CD4-positive, alpha-beta T cell (primary cell): ENCODE measurements at regions not wholly inside any gene's neighbourhood (a gene's known extent, or its start where the extent isn't known, plus 50 kb on each side); places are given as distances from the start of the nearest gene placed in this dataset.
A peak's percentile ranks its signal among the peaks of the same experiment; 100 is the strongest.

Source experiments
- ATAC-seq: fragments of 200-7000 bp; cut with Tn5 transposase; one replicate; pipeline ENCODE4 v1.10.0; 2022; ENCODE audit warnings: mild to moderate bottlenecking; ENCODE audit not compliant: poor library complexity
- CTCF ChIA-PET: fragments of 350-600 bp; sonication (Branson Sonifier 250); formaldehyde crosslinking; loops from one replicate; lab custom pipeline; 2021; ENCODE audit warnings: antibody characterized with exemption, inconsistent platforms; lab: Charles Lee
- POLR2A ChIA-PET: fragments of 350-600 bp; sonication (Branson Sonifier 250); formaldehyde crosslinking; loops from one replicate; lab custom pipeline; 2021; ENCODE audit warnings: antibody characterized with exemption, inconsistent platforms; lab: Charles Lee
- DNase-seq, 14 experiments: peaks; one replicate each; pipeline ENCODE4 v3.0.0-alpha.2; 2013 to 2020; ENCODE audit warnings: mixed read lengths in 2 of 14
- H3K27ac ChIP-seq, 2 donors: one replicate each; pipeline versions ENCODE4 v1.5.1 to v1.7.0; 2013; ENCODE audit warnings: low read length in 2 of 2, low read depth in 1 of 2, mild to moderate bottlenecking in 1 of 2
- H3K27me3 ChIP-seq, 2 experiments: 1 replicate in 1 of 2; 2 replicates in 1 of 2; pipeline versions ENCODE4 v1.6.1 to v1.7.0; 2013; ENCODE audit warnings: low read length in 2 of 2, control low read depth in 1 of 2, mild to moderate bottlenecking in 1 of 2, moderate library complexity in 1 of 2; ENCODE audit not compliant: insufficient read depth in 2 of 2, control insufficient read depth in 1 of 2
- H3K36me3 ChIP-seq: one replicate; pipeline ENCODE4 v1.6.1; 2013; ENCODE audit warnings: low read length, control low read depth; ENCODE audit not compliant: insufficient read depth
- H3K4me1 ChIP-seq: one replicate; pipeline ENCODE4 v1.6.1; 2013; ENCODE audit warnings: low read length, control low read depth; ENCODE audit not compliant: insufficient read depth
- H3K4me3 ChIP-seq: one replicate; pipeline ENCODE4 v1.5.1; 2013; ENCODE audit warnings: mild to moderate bottlenecking, low read length, moderate library complexity
- H3K9me3 ChIP-seq, 2 experiments: 1 replicate in 1 of 2; 2 replicates in 1 of 2; pipeline versions ENCODE4 v1.6.1 to v1.7.0; 2013; ENCODE audit warnings: low read length in 2 of 2, mild to moderate bottlenecking in 2 of 2, control low read depth in 1 of 2, moderate library complexity in 1 of 2; ENCODE audit not compliant: control insufficient read depth in 1 of 2, insufficient read depth in 1 of 2
- H3K27ac Mint-ChIP-seq: one replicate; pipeline ENCODE4 v1.8.0; 2020; ENCODE audit warnings: mixed read lengths
- H3K27me3 Mint-ChIP-seq: one replicate; pipeline ENCODE4 v1.8.0; 2021; ENCODE audit warnings: mixed read lengths
- H3K36me3 Mint-ChIP-seq: one replicate; pipeline ENCODE4 v1.8.0; 2021; ENCODE audit warnings: low read depth, mixed read lengths
- H3K4me1 Mint-ChIP-seq: one replicate; pipeline ENCODE4 v1.8.0; 2021; ENCODE audit warnings: low read depth, mixed read lengths
- H3K4me3 Mint-ChIP-seq: one replicate; pipeline ENCODE4 v1.8.0; 2020; ENCODE audit warnings: mild to moderate bottlenecking, mixed read lengths
- H3K9me3 Mint-ChIP-seq: one replicate; pipeline ENCODE4 v1.8.0; 2020; ENCODE audit warnings: mixed read lengths
- CTCF ChIP-seq: fragments of 200-600 bp; IDR thresholded peaks from one replicate; pipeline ENCODE4 v1.8.0; 2022; ENCODE audit warnings: antibody characterized with exemption, mild to moderate bottlenecking
- intact Hi-C, 2 experiments: fragments of 100-400 bp; cut with DNase I in 1 of 2; cut with micrococcal nuclease in 1 of 2; formaldehyde crosslinking; loops; one replicate each; pipeline versions ENCODE4 v1.15.1 to v1.9.0; 2023 to 2025; cut with DNase I, micrococcal nuclease

DNA sequence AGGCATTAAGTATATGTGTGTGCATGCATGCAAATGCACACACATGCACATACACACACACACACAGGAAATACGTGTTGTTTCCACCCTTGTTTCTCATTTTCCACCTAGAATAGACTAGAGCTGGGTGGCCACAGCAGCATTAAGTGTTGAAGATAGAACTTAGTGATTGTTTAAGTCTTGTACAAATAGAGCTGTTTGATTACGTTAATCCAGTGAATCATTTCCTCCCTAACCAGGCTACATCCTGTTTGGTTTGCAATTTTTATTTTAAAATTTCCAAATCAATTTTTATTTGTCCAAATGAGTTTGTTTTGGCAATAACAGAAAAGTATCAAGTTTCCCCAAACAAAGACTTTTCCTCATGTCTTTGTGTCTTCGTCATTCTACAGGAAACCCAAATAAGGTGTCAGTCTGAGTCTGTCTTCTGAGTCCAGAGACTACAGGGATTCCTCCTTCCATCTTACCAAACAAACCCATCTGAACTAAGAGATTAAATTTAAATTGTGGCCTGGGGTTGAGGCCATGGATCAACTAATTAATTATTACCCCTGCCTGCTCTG, 74.6 kb upstream of the GALNT5 start:
- CTCF ChIA-PET = interaction anchor here (0.6 kb wide), 1 partner anchor 415 kb away, joined by 3 read pairs; no protein-coding TSS in a partner anchor

GRCh38 chr2:157184161-157184895, 73.2 kb upstream of the GALNT5 start:
- DNase-seq (no peak), ATAC-seq (no peak)
- no peak for TF ChIP-seq CTCF
- no peaks in the 10 kb centered on the region for H3K27me3 ChIP-seq
- H3K4me3 ChIP-seq = no peak overlapping the region
- Mint-ChIP-seq H3K9me3 (no peaks in the 10 kb centered on the region), H3K4me3 (no peak overlapping the region), H3K36me3 (no peaks in the 10 kb centered on the region), H3K4me1 (no peaks in the 10 kb centered on the region), H3K27me3 (peaks cover 16% of the 10 kb centered on the region), H3K27ac (no peak overlapping the region)
- H3K27ac ChIP-seq = no peak overlapping the region
- intact Hi-C loops = no loop called here
- no peaks in the 10 kb centered on the region for H3K4me1 ChIP-seq
- ChIA-PET POLR2A (no interaction called here), CTCF (no interaction called here)
- no peaks in the 10 kb centered on the region for H3K36me3 ChIP-seq
- H3K9me3 ChIP-seq = no peaks in the 10 kb centered on the region

More for the DNA sequence above, 74.6 kb upstream of the GALNT5 start:
- no peaks in the 10 kb centered on the region for H3K36me3 Mint-ChIP-seq
- H3K4me3 ChIP-seq = no peak overlapping the region
- H3K27me3 ChIP-seq = no peaks in the 10 kb centered on the region
- no peaks in the 10 kb centered on the region for H3K4me1 Mint-ChIP-seq
- TF ChIP-seq CTCF = no peak
- no peak overlapping the region for H3K4me3 Mint-ChIP-seq
- H3K4me1 ChIP-seq = no peaks in the 10 kb centered on the region
- H3K9me3 Mint-ChIP-seq = no peaks in the 10 kb centered on the region
- peak in 2 of 14 experiments; percentile 7 to 17 for DNase-seq
- intact Hi-C loops = no loop called here
- ATAC-seq = peak; percentile 44
- POLR2A ChIA-PET = no interaction called here
- H3K27me3 Mint-ChIP-seq = peaks cover 16% of the 10 kb centered on the region
- no peak overlapping the region for H3K27ac Mint-ChIP-seq
- no peaks in the 10 kb centered on the region for H3K36me3 ChIP-seq
- H3K27ac ChIP-seq = no peak overlapping the region
- no peaks in the 10 kb centered on the region for H3K9me3 ChIP-seq

DNA sequence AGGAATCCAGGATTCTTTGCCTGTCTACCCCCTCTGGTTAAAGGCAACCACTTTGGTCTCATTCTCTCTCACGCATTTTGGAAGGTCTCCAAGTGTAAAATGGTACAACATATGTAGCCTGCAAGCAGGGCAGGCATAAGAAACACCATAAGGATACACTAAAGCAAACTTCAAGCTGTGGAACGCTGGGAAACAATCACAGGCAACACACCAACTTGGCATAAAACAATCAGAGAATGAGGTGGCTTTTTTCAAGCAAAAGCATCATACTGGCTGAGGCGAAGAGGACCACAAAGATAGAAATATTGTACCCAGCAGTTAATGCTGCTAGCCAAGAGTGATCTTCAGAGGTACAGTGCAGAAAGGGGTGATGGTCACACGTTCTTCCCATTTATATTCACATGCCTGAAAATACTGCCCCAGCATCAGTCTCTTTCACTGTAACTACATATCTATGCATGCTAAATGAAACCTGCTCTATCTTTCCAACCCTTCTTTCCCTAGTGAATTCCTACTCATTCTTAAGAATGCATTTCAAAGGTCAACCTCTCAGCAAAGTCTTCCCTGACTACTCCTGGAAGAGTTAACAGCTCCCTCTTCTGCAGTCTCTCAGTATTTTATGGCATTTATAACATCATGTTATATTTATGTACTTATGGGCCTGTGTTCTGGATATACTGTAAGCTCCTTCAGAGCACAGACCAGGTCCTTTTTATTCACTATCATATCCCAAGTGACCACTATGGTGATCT, 71.9 kb upstream of the GALNT5 start:
- Mint-ChIP-seq H3K4me1 (no peaks in the 10 kb centered on the region), H3K27me3 (peaks cover 16% of the 10 kb centered on the region), H3K36me3 (no peaks in the 10 kb centered on the region), H3K27ac (no peak overlapping the region), H3K4me3 (no peak overlapping the region), H3K9me3 (no peaks in the 10 kb centered on the region)
- H3K4me3 ChIP-seq = no peak overlapping the region
- ChIA-PET POLR2A (no interaction called here), CTCF (no interaction called here)
- no peaks in the 10 kb centered on the region for H3K9me3 ChIP-seq
- H3K27me3 ChIP-seq = no peaks in the 10 kb centered on the region
- TF ChIP-seq CTCF = no peak
- H3K4me1 ChIP-seq = no peaks in the 10 kb centered on the region
- H3K36me3 ChIP-seq = no peaks in the 10 kb centered on the region
- H3K27ac ChIP-seq = no peak overlapping the region
- ATAC-seq = no peak
- DNase-seq = no peak
- intact Hi-C loops = no loop called here
